HepG2 (cell line): ENCODE measurements at regions not wholly inside any gene's neighbourhood (a gene's known extent, or its start where the extent isn't known, plus 50 kb on each side); places are given as distances from the start of the nearest gene placed in this dataset.

Experiments used
- ETV6 ChIP-seq: sonication (generic); formaldehyde crosslinking; conservative IDR thresholded peaks from 2 replicates; pipeline ENCODE4 v1.4.0; 2020; ENCODE audit warnings: missing genetic modification reagents
- POLR2AphosphoS5 ChIP-seq: IDR thresholded peaks from 2 replicates; pipeline ENCODE4 v1.6.1; 2012; ENCODE audit warnings: low read depth, low read length
- TF ChIP-seq, protein P1 (sequence below): sonication (generic); formaldehyde crosslinking; IDR thresholded peaks from 2 replicates; pipeline ENCODE4 v1.5.0; 2020; ENCODE audit warnings: mild to moderate bottlenecking, missing genetic modification reagents, moderate library complexity

DNA sequence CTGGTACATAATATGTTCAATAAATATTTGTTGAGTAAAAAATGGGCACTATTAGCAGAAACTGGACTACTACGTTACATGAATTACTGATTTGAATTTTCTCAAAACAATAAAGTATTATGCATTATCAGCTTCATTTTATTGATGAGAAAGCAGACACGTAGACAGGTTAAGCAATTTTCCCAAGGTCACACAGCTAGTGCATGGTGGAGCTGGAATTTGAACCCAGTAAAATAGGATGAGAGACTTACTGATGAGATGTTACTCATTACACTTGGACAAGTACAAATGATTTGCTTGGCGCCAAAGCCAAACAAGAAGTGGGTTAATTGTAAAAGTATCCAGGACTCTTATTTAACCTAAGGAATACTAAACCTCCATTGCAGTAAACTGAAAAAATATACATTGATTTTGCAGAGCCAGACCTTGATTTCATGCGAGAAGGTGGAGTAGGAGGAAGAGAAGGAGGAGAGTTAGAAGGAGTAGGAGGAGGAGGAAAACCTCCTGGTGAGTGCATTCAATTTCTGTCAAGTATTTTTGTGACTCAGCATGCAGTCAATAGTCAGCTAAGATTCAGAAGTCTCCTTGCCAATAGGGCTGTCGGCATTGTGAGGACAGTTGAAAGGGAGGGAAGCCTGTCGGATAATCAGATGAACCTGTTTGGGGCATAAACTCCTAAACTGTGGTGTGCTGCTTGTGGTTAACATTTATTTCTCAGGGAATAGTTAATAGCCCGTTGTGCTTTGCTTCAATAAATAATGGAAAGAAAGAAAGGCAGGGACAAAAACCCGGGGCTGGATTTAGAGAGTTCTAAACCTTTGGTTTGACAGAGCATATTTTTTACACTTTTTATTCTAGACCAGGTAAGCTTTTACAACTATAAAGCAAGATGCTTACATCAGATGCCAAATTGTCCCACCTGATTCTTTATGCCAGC is 77.0 kb upstream of the TACR1 start:
- TF ChIP-seq POLR2AphosphoS5 (no peak), ETV6 (CRISPR knock-in tag) (no peak)
- TF ChIP-seq, protein P1, sequence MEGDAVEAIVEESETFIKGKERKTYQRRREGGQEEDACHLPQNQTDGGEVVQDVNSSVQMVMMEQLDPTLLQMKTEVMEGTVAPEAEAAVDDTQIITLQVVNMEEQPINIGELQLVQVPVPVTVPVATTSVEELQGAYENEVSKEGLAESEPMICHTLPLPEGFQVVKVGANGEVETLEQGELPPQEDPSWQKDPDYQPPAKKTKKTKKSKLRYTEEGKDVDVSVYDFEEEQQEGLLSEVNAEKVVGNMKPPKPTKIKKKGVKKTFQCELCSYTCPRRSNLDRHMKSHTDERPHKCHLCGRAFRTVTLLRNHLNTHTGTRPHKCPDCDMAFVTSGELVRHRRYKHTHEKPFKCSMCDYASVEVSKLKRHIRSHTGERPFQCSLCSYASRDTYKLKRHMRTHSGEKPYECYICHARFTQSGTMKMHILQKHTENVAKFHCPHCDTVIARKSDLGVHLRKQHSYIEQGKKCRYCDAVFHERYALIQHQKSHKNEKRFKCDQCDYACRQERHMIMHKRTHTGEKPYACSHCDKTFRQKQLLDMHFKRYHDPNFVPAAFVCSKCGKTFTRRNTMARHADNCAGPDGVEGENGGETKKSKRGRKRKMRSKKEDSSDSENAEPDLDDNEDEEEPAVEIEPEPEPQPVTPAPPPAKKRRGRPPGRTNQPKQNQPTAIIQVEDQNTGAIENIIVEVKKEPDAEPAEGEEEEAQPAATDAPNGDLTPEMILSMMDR (CRISPR knock-in tag), result no peak
